CD8-positive, alpha-beta memory T cell (primary cell): ENCODE measurements at regions not wholly inside any gene's neighbourhood (a gene's known extent, or its start where the extent isn't known, plus 50 kb on each side); places are given as distances from the start of the nearest gene placed in this dataset.
"Not testable (repeated sequence)": the region's sequence is repeated elsewhere in the genome, so short reads cannot be mapped to it uniquely, and the experiment has no call there.

Experiments
- CTCF ChIA-PET: fragments of 350-600 bp; sonication (Branson Sonifier 250); formaldehyde crosslinking; loops from one replicate; lab custom pipeline; 2021; ENCODE audit warnings: antibody characterized with exemption; lab: Charles Lee
- POLR2A ChIA-PET: fragments of 350-600 bp; sonication (Branson Sonifier 250); formaldehyde crosslinking; loops from one replicate; lab custom pipeline; 2021; ENCODE audit warnings: antibody characterized with exemption; lab: Charles Lee
- DNase-seq, 5 donors: peaks; one replicate each; pipeline versions ENCODE4 v3.0.0 to v3.0.0-alpha.2; 2020 to 2022; ENCODE audit warnings: mixed read lengths in 1 of 5
- H3K27ac ChIP-seq: one replicate; pipeline ENCODE4 v1.7.0; 2013; ENCODE audit warnings: low read depth, mild to moderate bottlenecking, low read length, moderate library complexity
- H3K27me3 ChIP-seq: 2 replicates; pipeline ENCODE4 v1.7.0; 2013; ENCODE audit warnings: low read length, mild to moderate bottlenecking; ENCODE audit not compliant: insufficient read depth, poor library complexity, severe bottlenecking
- H3K36me3 ChIP-seq: 2 replicates; pipeline ENCODE4 v1.7.0; 2013; ENCODE audit warnings: mild to moderate bottlenecking, low read length, moderate library complexity; ENCODE audit not compliant: insufficient read depth
- H3K4me1 ChIP-seq: 2 replicates; pipeline ENCODE4 v1.7.0; 2013; ENCODE audit warnings: mild to moderate bottlenecking, low read length, moderate library complexity; ENCODE audit not compliant: insufficient read depth
- H3K4me3 ChIP-seq: 2 replicates; pipeline ENCODE4 v1.7.0; 2013; ENCODE audit warnings: mild to moderate bottlenecking, low read length
- H3K9me3 ChIP-seq: 2 replicates; pipeline ENCODE4 v1.7.0; 2013; ENCODE audit warnings: mild to moderate bottlenecking, low read length
- H3K27ac Mint-ChIP-seq, 8 donors: one replicate each; pipeline ENCODE4 v1.8.0; 2020 to 2021; ENCODE audit warnings: mixed read lengths in 8 of 8, mild to moderate bottlenecking in 6 of 8, inconsistent platforms in 3 of 8, moderate library complexity in 3 of 8
- H3K27me3 Mint-ChIP-seq, 2 donors: one replicate each; pipeline ENCODE4 v1.8.0; 2020 to 2021; ENCODE audit warnings: mixed read lengths in 2 of 2, mild to moderate bottlenecking in 1 of 2, moderate library complexity in 1 of 2
- H3K36me3 Mint-ChIP-seq, 3 donors: one replicate each; pipeline ENCODE4 v1.8.0; 2020 to 2021; ENCODE audit warnings: mixed read lengths in 3 of 3, inconsistent platforms in 1 of 3, mild to moderate bottlenecking in 1 of 3
- H3K4me1 Mint-ChIP-seq, 3 donors: one replicate each; pipeline ENCODE4 v1.8.0; 2020 to 2021; ENCODE audit warnings: mixed read lengths in 3 of 3, inconsistent platforms in 1 of 3, mild to moderate bottlenecking in 1 of 3
- H3K4me3 Mint-ChIP-seq, 7 donors: one replicate each; pipeline ENCODE4 v1.8.0; 2020 to 2021; ENCODE audit warnings: mixed read lengths in 7 of 7, mild to moderate bottlenecking in 6 of 7, moderate library complexity in 4 of 7, inconsistent platforms in 2 of 7
- H3K9me3 Mint-ChIP-seq, 5 donors: one replicate each; pipeline ENCODE4 v1.8.0; 2020 to 2022; ENCODE audit warnings: mixed read lengths in 5 of 5, mild to moderate bottlenecking in 3 of 5, moderate library complexity in 2 of 5, inconsistent platforms in 1 of 5

GRCh38 chr16:13453938-13454553, 465.9 kb upstream of the ERCC4 start:
- POLR2A ChIA-PET, result no interaction called here
- CTCF ChIA-PET, result no interaction called here
- no peaks in the 10 kb centered on the region for H3K4me1 ChIP-seq
- H3K27ac Mint-ChIP-seq, result no peak overlapping the region
- H3K4me3 Mint-ChIP-seq, result no peak overlapping the region
- H3K4me1 Mint-ChIP-seq, result no peaks in the 10 kb centered on the region
- H3K36me3 Mint-ChIP-seq, result no peaks in the 10 kb centered on the region
- peaks cover 0 to 6% (median 0%) of the 10 kb centered on the region in 5 donors for H3K9me3 Mint-ChIP-seq
- H3K4me3 ChIP-seq, result no peak overlapping the region
- no peaks in the 10 kb centered on the region for H3K9me3 ChIP-seq
- H3K27me3 ChIP-seq, result no peaks in the 10 kb centered on the region
- H3K27me3 Mint-ChIP-seq, result peaks cover 0 to 2% of the 10 kb centered on the region in 2 donors
- peak in 1 of 5 donors; percentile 1 for DNase-seq
- H3K36me3 ChIP-seq, result no peaks in the 10 kb centered on the region
- no peak overlapping the region for H3K27ac ChIP-seq

GRCh38 chr16:13463619-13464018, 456.3 kb upstream of the ERCC4 start:
- H3K4me3 Mint-ChIP-seq, result no peak overlapping the region
- peaks cover 0 to 1% (median 0%) of the 10 kb centered on the region in 3 donors for H3K36me3 Mint-ChIP-seq
- Histone ChIP-seq H3K27ac (no peak overlapping the region), H3K4me1 (no peaks in the 10 kb centered on the region), H3K9me3 (no peaks in the 10 kb centered on the region), H3K4me3 (no peak overlapping the region), H3K36me3 (no peaks in the 10 kb centered on the region), H3K27me3 (no peaks in the 10 kb centered on the region)
- no peak overlapping the region for H3K27ac Mint-ChIP-seq
- peaks cover 0 to 2% of the 10 kb centered on the region in 2 donors for H3K27me3 Mint-ChIP-seq
- CTCF ChIA-PET, result interaction anchor here (1.0 kb wide), 1 partner anchor 11 kb away, joined by 3 read pairs; no protein-coding TSS in a partner anchor
- POLR2A ChIA-PET, result no interaction called here
- no peak for DNase-seq
- H3K9me3 Mint-ChIP-seq, result peaks cover 2 to 13% (median 4%) of the 10 kb centered on the region in 5 donors
- no peaks in the 10 kb centered on the region for H3K4me1 Mint-ChIP-seq

GRCh38 chr16:13471036-13471435, 448.9 kb upstream of the ERCC4 start:
- no peaks in the 10 kb centered on the region for H3K4me1 Mint-ChIP-seq

GRCh38 chr16:13478991-13479390, 441.0 kb upstream of the ERCC4 start:
- no peak for DNase-seq
- Histone ChIP-seq H3K4me3 (no peak overlapping the region), H3K27ac (no peak overlapping the region), H3K9me3 (no peaks in the 10 kb centered on the region), H3K36me3 (no peaks in the 10 kb centered on the region), H3K27me3 (no peaks in the 10 kb centered on the region), H3K4me1 (no peaks in the 10 kb centered on the region)
- H3K4me3 Mint-ChIP-seq, result no peak overlapping the region
- CTCF ChIA-PET, result no interaction called here
- POLR2A ChIA-PET, result no interaction called here
- no peaks in the 10 kb centered on the region for H3K27me3 Mint-ChIP-seq
- no peaks in the 10 kb centered on the region for H3K4me1 Mint-ChIP-seq
- no peak overlapping the region for H3K27ac Mint-ChIP-seq
- peaks cover 3 to 8% (median 6%) of the 10 kb centered on the region in 5 donors for H3K9me3 Mint-ChIP-seq
- no peaks in the 10 kb centered on the region for H3K36me3 Mint-ChIP-seq

More at GRCh38 chr16:13471036-13471435, 448.9 kb upstream of the ERCC4 start:
- no peaks in the 10 kb centered on the region for H3K36me3 ChIP-seq
- CTCF ChIA-PET, result no interaction called here
- Mint-ChIP-seq H3K36me3 (peaks cover 0 to 1% (median 0%) of the 10 kb centered on the region in 3 donors), H3K27me3 (no peaks in the 10 kb centered on the region), H3K27ac (no peak overlapping the region), H3K9me3 (peaks cover 2 to 19% (median 7%) of the 10 kb centered on the region in 5 donors), H3K4me3 (no peak overlapping the region)
- no peak overlapping the region for H3K4me3 ChIP-seq
- H3K4me1 ChIP-seq, result no peaks in the 10 kb centered on the region
- H3K27ac ChIP-seq, result no peak overlapping the region
- POLR2A ChIA-PET, result no interaction called here
- no peaks in the 10 kb centered on the region for H3K9me3 ChIP-seq
- no peaks in the 10 kb centered on the region for H3K27me3 ChIP-seq
- no peak for DNase-seq

- Histone ChIP-seq H3K36me3 (no peaks in the 10 kb centered on the region), H3K4me1 (no peaks in the 10 kb centered on the region), H3K9me3 (no peaks in the 10 kb centered on the region), H3K27ac (no peak overlapping the region), H3K4me3 (no peak overlapping the region), H3K27me3 (no peaks in the 10 kb centered on the region)
- POLR2A ChIA-PET, result no interaction called here
- Mint-ChIP-seq H3K27ac (no peak overlapping the region), H3K4me3 (no peak overlapping the region), H3K9me3 (peaks cover 5 to 8% (median 6%) of the 10 kb centered on the region in 5 donors), H3K36me3 (no peaks in the 10 kb centered on the region), H3K27me3 (no peaks in the 10 kb centered on the region), H3K4me1 (no peaks in the 10 kb centered on the region)
- CTCF ChIA-PET, result no interaction called here
- no peak for DNase-seq
These were observed 440.4 kb upstream of the ERCC4 start for GRCh38 chr16:13479549-13479948.

GRCh38 chr16:13480801-13481200, 439.2 kb upstream of the ERCC4 start:
- Mint-ChIP-seq H3K36me3 (no peaks in the 10 kb centered on the region), H3K4me3 (no peak overlapping the region), H3K27me3 (no peaks in the 10 kb centered on the region), H3K9me3 (peaks cover 5 to 13% (median 6%) of the 10 kb centered on the region in 5 donors), H3K4me1 (no peaks in the 10 kb centered on the region), H3K27ac (no peak overlapping the region)
- no peak overlapping the region for H3K4me3 ChIP-seq
- H3K27ac ChIP-seq, result no peak overlapping the region
- ChIA-PET POLR2A (no interaction called here), CTCF (no interaction called here)
- no peaks in the 10 kb centered on the region for H3K27me3 ChIP-seq
- H3K36me3 ChIP-seq, result no peaks in the 10 kb centered on the region
- DNase-seq, result no peak
- no peaks in the 10 kb centered on the region for H3K4me1 ChIP-seq
- H3K9me3 ChIP-seq, result no peaks in the 10 kb centered on the region

- H3K9me3 Mint-ChIP-seq, result peaks cover 0 to 19% (median 9%) of the 10 kb centered on the region in 5 donors
- H3K27ac Mint-ChIP-seq, result no peak overlapping the region
- ChIA-PET CTCF (no interaction called here), POLR2A (no interaction called here)
- no peaks in the 10 kb centered on the region for H3K4me1 Mint-ChIP-seq
- H3K36me3 Mint-ChIP-seq, result no peaks in the 10 kb centered on the region
- no peaks in the 10 kb centered on the region for H3K36me3 ChIP-seq
- no peak for DNase-seq
- no peaks in the 10 kb centered on the region for H3K4me1 ChIP-seq
- H3K27me3 ChIP-seq, result no peaks in the 10 kb centered on the region
- no peaks in the 10 kb centered on the region for H3K27me3 Mint-ChIP-seq
- no peak overlapping the region for H3K4me3 Mint-ChIP-seq
- H3K27ac ChIP-seq, result no peak overlapping the region
- no peak overlapping the region for H3K4me3 ChIP-seq
- no peaks in the 10 kb centered on the region for H3K9me3 ChIP-seq
These were observed 436.8 kb upstream of the ERCC4 start for GRCh38 chr16:13483121-13483520.

- H3K9me3 Mint-ChIP-seq, result peaks cover 0 to 21% (median 9%) of the 10 kb centered on the region in 5 donors
- H3K9me3 ChIP-seq, H3K4me3 ChIP-seq, H3K4me3 Mint-ChIP-seq, H3K27me3 Mint-ChIP-seq, H3K4me1 ChIP-seq, H3K27me3 ChIP-seq, H3K4me1 Mint-ChIP-seq, H3K27ac Mint-ChIP-seq, H3K27ac ChIP-seq, DNase-seq, POLR2A ChIA-PET, H3K36me3 Mint-ChIP-seq, CTCF ChIA-PET, H3K36me3 ChIP-seq: not testable (repeated sequence)
These were observed 430.5 kb upstream of the ERCC4 start for GRCh38 chr16:13489416-13489815.
